Bronchial epithelial cell (primary cell): ENCODE measurements at regions not wholly inside any gene's neighbourhood (a gene's known extent, or its start where the extent isn't known, plus 50 kb on each side); places are given as distances from the start of the nearest gene placed in this dataset.
A peak's percentile ranks its signal among the peaks of the same experiment; 100 is the strongest.
"Not testable (repeated sequence)": the region's sequence is repeated elsewhere in the genome, so short reads cannot be mapped to it uniquely, and the experiment has no call there.

ENCODE experiments used
- DNase-seq: peaks from one replicate; pipeline ENCODE4 v3.0.0-alpha.2; 2010; ENCODE audit warnings: low read depth
- FAIRE-seq: peaks from 2 replicates; lab custom pipeline; 2011; peaks lifted over from hg19 to GRCh38; lab: Jason Lieb, UNC
- H3K27me3 ChIP-seq: 2 replicates; pipeline ENCODE4 v1.5.1; 2011; ENCODE audit warnings: low read length; ENCODE audit not compliant: control insufficient read depth, insufficient read depth
- H3K36me3 ChIP-seq: 2 replicates; pipeline ENCODE4 v1.5.1; 2011; ENCODE audit warnings: low read length; ENCODE audit not compliant: control insufficient read depth, insufficient read depth
- H3K4me3 ChIP-seq: 2 replicates; pipeline ENCODE4 v1.5.1; 2011; ENCODE audit warnings: mild to moderate bottlenecking, low read depth, low read length, control low read depth
- CTCF ChIP-seq: IDR thresholded peaks from 2 replicates; pipeline ENCODE4 v1.5.1; 2011; ENCODE audit warnings: mild to moderate bottlenecking, moderate library complexity, low read length, control low read depth, inconsistent platforms; ENCODE audit not compliant: insufficient read depth, severe bottlenecking

GRCh38 chr13:87314822-87315221 is 356.3 kb upstream of the SLITRK5 start:
- Histone ChIP-seq H3K27me3 (no peaks in the 10 kb centered on the region), H3K36me3 (no peaks in the 10 kb centered on the region), H3K4me3 (no peak overlapping the region)
- TF ChIP-seq CTCF, result no peak
- DNase-seq, result no peak
- FAIRE-seq, result no peak

GRCh38 chr13:87322386-87322785 is 348.8 kb upstream of the SLITRK5 start:
- FAIRE-seq (no peak), DNase-seq (no peak)
- Histone ChIP-seq H3K27me3 (no peaks in the 10 kb centered on the region), H3K36me3 (no peaks in the 10 kb centered on the region), H3K4me3 (no peak overlapping the region)
- TF ChIP-seq CTCF, result no peak

- TF ChIP-seq CTCF, result no peak
- no peak overlapping the region for H3K4me3 ChIP-seq
- H3K27me3 ChIP-seq, result no peaks in the 10 kb centered on the region
- DNase-seq (no peak), FAIRE-seq (no peak)
- no peaks in the 10 kb centered on the region for H3K36me3 ChIP-seq
Measured at GRCh38 chr13:87324558-87324957, 346.6 kb upstream of the SLITRK5 start.

GRCh38 chr13:87331178-87331577 is 340.0 kb upstream of the SLITRK5 start:
- no peak for TF ChIP-seq CTCF
- FAIRE-seq, result no peak
- DNase-seq, result peak; percentile 97
- Histone ChIP-seq H3K4me3 (no peak overlapping the region), H3K27me3 (no peaks in the 10 kb centered on the region), H3K36me3 (no peaks in the 10 kb centered on the region)

GRCh38 chr13:87333599-87333998 is 337.6 kb upstream of the SLITRK5 start:
- H3K36me3 ChIP-seq, result no peaks in the 10 kb centered on the region
- TF ChIP-seq CTCF, result no peak
- H3K4me3 ChIP-seq, result no peak overlapping the region
- DNase-seq (no peak), FAIRE-seq (no peak)
- H3K27me3 ChIP-seq, result no peaks in the 10 kb centered on the region

GRCh38 chr13:87334176-87334575 is 337.0 kb upstream of the SLITRK5 start:
- FAIRE-seq (no peak), DNase-seq (no peak)
- H3K36me3 ChIP-seq, result no peaks in the 10 kb centered on the region
- no peak for TF ChIP-seq CTCF
- no peak overlapping the region for H3K4me3 ChIP-seq
- no peaks in the 10 kb centered on the region for H3K27me3 ChIP-seq

- not testable (repeated sequence) for H3K36me3 ChIP-seq, DNase-seq, H3K4me3 ChIP-seq, H3K27me3 ChIP-seq, FAIRE-seq
Measured at GRCh38 chr13:87336346-87336889, 334.8 kb upstream of the SLITRK5 start.
